SKM-1 treated with dmso at 0.1 percent for 144 hours (cell line): ENCODE measurements at regions not wholly inside any gene's neighbourhood (a gene's known extent, or its start where the extent isn't known, plus 50 kb on each side); places are given as distances from the start of the nearest gene placed in this dataset.
"Not testable (repeated sequence)": the region's sequence is repeated elsewhere in the genome, so short reads cannot be mapped to it uniquely, and the experiment has no call there.

Source experiments
- DNase-seq: peaks from one replicate; lab custom pipeline; 2025; ENCODE audit not compliant: unreplicated experiment; lab: John Stamatoyannopoulos, UW

DNA sequence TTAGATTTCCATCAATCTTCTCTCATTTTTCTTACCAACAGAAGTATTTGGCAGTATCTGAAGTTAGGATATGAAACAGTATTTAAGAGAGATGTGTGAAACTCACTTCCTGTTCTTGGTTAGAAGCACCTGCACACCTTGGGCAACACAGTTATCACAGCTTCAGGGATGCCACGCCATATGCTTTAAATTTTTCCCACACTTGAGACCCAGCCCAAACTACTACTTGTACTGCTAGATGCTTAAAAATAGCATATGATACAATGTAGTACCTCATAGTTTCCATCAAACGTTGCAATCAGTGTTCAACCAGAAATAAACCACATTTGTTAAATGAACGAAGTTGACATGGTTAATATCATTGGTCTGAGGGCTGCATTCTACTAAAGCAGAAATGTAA, 725.1 kb upstream of the FRG1 start:
- no peak for DNase-seq

DNA sequence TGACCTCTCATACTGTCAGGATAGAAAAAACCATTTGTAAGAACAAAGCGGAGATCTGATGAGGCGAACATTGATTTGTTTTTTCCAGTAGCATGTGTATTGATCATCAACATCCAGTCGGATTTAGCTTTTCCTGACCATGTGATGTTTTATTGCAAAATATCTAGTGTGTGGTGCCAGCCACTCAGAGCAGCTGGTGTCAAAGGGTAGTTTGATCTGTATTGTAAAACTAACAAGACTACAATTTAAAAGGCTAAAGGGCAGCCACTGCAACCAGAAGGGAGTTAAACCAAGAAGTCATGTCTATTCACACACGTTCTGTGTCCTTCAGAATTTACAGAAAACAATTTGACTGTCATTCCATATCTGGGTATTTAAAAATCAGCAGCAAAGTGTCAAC, 719.0 kb upstream of the FRG1 start:
- DNase-seq: no peak

DNA sequence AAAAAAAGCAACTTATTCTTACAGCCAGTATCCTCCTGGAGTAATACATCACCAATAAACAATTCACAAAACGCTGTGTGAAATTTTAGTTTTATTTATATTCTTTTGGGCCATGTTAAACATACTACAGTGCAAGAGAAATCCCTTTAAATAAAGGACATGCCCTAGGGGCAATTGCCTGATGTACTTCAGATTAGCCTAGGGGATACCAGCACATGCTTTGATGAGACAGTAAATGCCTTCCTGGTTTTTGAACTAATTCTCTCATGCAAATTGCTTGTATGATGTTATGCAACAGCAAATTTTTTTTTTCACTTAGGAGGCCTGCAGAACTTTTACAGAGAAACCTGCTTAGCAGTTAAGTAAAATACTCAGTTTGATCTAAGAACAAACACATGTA, 711.9 kb upstream of the FRG1 start:
- DNase-seq: no peak

DNA sequence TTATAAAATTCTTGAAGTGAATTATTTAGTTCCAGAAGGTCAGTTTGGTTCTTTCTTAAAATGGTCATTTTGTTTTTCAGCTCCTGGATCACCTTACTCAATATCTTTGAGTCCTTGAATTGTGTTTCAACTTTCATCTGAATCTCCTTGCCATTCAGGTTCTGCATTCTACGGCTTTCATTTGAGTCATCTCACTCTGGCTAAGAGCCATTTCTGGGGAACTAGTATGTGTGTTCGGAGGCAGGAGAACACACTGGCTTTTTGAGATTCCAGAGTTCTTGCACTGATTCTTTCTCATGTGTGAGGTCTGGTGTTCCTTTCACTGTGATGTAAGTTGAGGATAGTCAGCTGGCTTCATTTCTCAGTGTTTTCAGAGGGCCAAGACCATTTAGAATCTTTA, 708.4 kb upstream of the FRG1 start:
- no peak for DNase-seq

DNA sequence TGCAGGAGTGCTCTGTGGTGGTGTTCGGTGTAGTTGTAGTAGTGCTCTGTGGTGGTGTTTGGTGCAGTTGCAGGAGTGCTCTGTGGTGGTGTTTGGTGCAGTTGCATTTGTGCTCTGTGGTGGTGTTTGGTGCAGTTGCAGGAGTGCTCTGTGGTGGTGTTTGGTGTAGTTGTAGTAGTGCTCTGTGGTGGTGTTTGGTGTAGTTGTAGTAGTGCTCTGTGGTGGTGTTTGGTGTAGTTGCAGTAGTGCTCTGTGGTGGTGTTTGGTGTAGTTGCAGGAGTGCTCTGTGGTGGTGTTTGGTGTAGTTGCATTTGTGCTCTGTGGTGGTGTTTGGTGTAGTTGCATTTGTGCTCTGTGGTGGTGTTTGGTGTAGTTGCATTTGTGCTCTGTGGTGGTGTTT, 706.9 kb upstream of the FRG1 start:
- DNase-seq: not testable (repeated sequence)

- not testable (repeated sequence) for DNase-seq
These were observed 705.7 kb upstream of the FRG1 start for GRCh38 chr4:189234948-189235347.

GRCh38 chr4:189235599-189235998, 705.1 kb upstream of the FRG1 start:
- DNase-seq: no peak

DNA sequence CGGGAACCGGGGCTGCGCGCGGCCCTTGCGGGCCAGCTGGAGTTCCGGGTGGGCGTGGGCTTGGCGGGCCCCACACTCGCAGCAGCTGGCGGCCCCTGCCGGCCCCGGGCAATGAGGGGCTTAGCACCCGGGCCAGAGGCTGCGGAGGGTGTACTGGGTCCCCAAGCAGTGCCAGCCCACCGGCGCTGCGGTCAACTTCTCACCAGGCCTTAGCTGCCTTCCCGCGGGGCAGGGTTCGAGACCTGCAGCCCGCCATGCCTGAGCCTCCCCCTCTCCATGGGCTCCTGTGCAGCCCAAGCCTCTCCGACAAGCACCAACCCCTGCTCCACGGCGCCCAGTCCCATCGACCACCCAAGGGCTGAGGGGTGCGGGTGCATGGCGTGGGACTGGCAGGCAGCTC, 704.4 kb upstream of the FRG1 start:
- not testable (repeated sequence) for DNase-seq

GRCh38 chr4:189237340-189237739, 703.3 kb upstream of the FRG1 start:
- DNase-seq: no peak

DNA sequence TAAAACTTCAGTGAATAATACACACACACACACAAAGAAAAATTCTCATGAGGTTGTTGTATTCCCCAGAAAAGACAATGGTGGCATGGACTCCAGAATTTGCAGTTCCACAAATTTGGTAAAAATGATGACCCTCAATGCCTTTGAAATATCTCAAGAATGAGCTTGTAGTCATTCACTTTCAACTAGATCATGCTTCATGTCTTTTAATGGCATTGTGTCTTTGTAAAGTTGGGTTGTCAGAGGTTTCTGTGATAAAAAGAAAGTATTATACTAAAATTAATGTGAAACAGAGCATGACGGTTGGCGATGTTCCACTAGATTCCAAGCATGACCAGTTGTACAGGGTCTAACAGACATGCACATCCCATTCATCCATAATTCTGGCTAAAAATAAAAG, 685.0 kb upstream of the FRG1 start:
- no peak for DNase-seq

- no peak for DNase-seq
These were observed 679.2 kb upstream of the FRG1 start for GRCh38 chr4:189261475-189261874.

- DNase-seq: no peak
These were observed 675.2 kb upstream of the FRG1 start for GRCh38 chr4:189265515-189265914.

DNA sequence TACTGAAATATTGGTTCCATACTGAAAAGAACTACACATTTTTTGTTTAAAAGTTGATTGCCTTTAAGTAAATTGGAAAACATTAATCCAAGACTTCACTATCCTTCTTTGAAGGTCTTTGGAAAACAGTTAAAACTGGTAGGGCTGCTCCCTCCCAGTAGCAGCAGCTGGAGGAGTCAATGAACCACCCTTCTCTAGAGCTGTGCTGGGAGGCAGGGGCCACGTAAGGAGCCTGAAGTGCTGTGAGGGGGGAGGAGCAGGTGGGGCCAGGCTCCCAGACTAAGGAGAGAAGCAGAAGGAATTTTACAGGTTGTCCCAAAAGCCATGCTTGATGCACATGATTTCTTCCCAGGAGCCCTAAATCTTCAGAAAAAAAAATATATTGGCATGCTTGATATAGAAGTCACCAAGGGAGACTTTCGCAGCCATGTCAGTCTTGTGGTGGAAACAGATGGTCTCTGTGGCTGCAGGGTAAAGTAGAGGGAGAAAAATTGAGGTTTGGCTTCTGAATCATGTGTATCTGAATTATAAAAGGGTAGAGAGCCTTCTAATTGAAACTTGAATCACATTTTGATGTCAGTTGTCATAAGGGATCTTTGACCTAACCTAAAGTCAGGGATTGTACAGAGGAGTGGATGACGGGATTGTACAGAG, 673.2 kb upstream of the FRG1 start:
- DNase-seq: no peak

DNA sequence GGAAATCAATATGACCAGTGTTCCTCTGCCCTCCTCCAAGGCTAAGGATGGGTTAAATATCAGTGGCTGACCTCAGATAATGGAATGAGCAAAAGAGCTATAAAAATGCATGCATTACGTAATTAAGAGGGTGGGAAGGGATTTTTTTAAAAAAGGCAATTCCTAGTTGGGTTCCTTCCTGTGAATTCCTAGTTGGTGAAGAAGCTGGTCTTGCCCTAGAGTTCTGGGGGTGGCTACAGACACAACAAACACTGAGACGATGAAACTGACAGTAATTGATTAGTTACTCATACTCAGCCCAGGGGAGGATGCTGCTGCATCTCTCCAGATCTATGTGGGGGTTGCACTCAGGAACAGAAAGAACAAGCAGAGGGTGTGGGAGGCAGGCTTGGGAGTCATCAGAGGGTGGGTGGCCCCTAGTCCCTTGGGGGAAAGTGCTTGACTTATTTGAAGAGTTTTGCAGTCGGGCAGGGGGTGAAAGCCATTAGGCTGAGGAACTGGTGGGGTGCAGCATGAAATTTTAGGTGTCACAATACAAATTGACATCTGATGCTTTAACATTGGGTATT, 662.0 kb upstream of the FRG1 start:
- DNase-seq: no peak

- DNase-seq: no peak
These were observed 661.5 kb upstream of the FRG1 start for GRCh38 chr4:189279188-189279587.

GRCh38 chr4:189285377-189285776, 655.3 kb upstream of the FRG1 start:
- no peak for DNase-seq

DNA sequence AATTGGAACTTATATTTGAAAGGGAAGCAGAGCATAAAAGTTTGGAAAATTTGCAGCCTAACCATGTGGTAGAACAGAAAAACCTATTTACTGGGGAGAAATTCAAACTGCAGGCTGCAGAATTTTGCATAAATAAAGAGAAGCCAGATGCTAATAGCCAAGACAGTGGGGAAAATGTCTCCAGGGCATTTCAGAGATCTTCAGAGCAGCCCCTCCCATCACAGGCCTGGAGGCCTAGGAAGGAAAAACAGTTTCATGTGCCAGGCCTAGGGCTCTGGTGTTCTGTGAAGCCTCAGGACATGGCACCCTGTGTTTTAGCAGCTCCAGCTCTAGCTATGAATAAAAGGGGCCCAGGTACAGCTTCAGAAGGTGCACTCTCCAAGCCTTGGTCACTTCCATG, 648.7 kb upstream of the FRG1 start:
- no peak for DNase-seq

DNA sequence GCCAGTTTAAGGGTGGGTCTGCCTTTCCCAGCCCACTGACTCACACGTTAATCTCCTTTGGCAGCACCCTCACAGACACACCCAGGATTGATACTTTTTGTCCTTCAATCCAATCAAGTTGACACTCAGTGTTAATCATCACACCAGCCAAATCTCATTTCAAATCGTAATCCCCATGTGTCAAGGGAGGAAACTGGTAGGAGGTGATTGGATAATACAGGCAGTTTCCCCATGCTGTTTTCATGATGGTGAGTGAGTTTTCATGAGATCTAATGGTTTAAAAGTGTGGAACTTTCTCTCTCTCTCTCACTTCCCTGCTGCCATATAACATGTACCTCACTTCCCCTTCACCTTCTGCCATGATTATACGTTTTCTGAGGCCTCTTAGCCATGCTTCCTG, 647.2 kb upstream of the FRG1 start:
- DNase-seq: no peak

DNA sequence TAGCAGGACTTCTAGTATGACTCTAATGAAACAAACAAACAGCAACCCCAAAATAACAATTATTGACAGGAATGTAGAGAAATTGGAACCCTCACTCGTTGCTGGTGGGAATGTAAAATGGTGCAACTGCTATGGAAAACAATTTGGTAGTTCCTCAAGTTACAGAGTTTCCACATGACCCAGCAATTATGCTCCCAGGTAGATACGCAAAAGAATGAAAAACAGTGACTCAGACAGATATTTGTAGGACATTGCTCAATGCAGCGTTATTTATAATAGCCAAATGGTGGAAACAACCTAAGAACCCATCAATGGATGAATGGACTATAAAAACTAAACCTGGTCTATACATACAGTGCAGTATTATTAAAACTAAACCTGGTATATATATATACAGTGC, 646.1 kb upstream of the FRG1 start:
- DNase-seq: no peak

DNA sequence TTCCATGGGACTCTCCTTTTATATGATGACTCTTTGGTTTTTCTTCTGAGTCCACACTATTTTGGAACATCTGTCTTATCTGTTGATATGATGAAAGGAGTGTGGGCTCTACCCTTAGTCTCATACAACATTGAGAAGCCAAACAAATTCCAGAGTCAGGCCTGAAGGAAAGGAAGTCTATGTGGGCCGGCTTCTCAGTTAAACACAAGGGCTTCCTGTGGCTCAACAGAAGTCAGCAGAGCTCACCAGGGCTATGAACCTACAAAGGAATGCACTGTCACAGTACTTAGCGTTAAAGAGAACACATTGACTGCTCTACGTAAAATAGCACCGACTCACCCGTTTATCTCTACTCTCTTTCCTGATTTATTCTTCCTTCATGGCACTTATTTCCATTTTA, 641.0 kb upstream of the FRG1 start:
- no peak for DNase-seq

DNA sequence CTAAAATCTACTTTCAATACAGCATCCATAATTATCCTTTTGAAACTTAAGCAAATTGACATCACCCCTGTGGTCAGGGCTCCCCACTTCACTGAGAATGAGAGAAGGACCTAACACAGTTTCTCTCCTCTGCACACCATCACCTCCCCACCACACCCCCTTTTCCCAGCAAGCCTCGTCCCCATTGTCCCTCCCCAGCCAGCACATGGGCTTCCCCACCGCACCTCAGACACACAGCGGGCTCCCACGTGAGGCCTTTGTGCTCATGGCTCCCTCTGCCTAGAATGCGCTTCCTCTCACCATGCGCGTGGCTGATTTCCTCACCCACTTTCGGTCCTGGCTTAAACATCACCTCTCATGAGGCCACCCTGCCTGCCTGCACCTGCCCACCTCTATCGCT, 639.0 kb upstream of the FRG1 start:
- DNase-seq: no peak

GRCh38 chr4:189302719-189303118, 638.0 kb upstream of the FRG1 start:
- no peak for DNase-seq

- DNase-seq: no peak
These were observed 636.5 kb upstream of the FRG1 start for GRCh38 chr4:189304167-189304566.
